HG02970 (cell line): ENCODE measurements at regions not wholly inside any gene's neighbourhood (a gene's known extent, or its start where the extent isn't known, plus 50 kb on each side); places are given as distances from the start of the nearest gene placed in this dataset.
"Not testable (repeated sequence)": the region's sequence is repeated elsewhere in the genome, so short reads cannot be mapped to it uniquely, and the experiment has no call there.

ENCODE experiments used
- ATAC-seq: cut with Tn5 transposase; IDR thresholded peaks from one replicate; pipeline ENCODE4 v1.9.1; 2021; ENCODE audit warnings: mild to moderate bottlenecking, moderate library complexity, moderate number of reproducible peaks; ENCODE audit not compliant: unreplicated experiment, low FRiP score

GRCh38 chr20:12700701-12701100 is 308.1 kb upstream of the SPTLC3 start:
- no peak for ATAC-seq

DNA sequence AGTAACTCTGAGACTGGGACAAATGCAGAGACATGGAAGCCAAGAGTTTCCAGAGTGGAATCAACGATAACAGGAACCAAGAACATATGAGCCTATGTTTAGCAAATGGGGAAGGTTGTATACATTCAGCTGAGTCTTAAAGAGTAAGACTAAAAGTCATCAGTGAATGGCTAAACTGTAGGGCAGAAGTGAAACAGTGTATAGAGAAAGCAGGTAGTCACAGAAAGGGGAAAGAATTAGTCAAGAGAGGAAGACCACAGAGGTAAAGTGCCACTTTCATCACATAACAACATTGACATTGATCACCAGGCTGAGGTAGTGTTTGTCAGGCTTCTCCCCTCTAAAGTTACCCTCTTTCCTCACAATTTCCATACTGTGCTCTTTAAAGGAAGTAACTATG is 306.5 kb upstream of the SPTLC3 start:
- ATAC-seq: no peak

DNA sequence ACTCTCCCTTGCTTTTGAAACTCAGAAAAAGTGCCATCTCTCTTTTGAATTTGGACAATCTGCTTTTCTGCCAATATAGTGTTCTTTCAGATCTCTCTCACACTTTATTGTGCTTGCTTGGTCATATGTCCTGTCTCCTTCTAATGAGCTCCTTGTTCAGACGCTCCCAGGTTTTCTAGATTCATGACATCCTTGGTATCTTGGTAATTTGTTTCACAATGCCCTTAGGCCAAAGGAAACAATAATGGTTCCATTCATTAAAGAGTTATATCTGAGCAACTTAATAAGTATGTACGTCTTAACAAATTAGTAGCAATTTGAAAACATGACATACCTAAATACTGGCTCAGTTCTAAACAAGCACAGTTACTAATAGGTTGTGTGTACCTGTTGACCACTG is 293.4 kb upstream of the SPTLC3 start:
- no peak for ATAC-seq

- no peak for ATAC-seq
Observed at GRCh38 chr20:12715991-12716680, 292.6 kb upstream of the SPTLC3 start.

DNA sequence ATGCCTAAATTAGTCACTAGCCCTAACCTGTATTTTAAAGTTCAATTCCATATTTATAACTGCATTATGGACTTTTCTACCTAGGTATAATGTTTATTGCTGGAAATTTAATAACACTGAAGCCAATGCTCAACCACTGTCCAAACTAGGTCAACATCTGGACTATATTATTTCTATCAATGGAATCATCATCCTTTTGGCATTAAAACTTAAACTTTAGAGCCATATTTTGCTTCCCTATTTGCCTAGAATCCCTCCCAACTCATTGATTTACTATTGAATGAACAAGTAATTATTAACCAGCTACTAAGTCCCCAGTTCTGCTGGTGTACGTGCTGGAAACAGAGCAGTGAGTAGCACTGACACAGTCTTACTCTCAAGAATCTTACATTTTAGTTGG is 291.7 kb upstream of the SPTLC3 start:
- no peak for ATAC-seq

GRCh38 chr20:12718619-12719018 is 290.2 kb upstream of the SPTLC3 start:
- no peak for ATAC-seq

GRCh38 chr20:12721636-12722035 is 287.1 kb upstream of the SPTLC3 start:
- ATAC-seq: no peak

DNA sequence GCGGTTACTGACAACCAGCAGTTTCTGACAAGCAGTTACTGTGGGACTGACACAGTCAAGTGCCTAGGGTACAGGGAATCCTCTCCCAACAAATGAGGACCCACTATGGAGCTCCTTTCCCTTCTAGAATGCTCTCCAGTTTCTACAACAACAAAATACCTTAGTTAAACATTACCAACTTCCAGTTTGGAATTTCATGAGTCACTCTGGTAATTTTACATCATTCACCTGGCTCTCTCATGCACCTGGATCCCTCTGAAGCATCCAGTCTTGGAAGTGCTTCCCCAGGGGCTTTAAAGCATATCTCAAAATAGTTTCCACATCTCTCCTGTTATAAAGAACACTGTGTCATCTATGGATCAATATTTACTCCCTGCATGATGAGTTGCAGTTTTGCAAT is 286.7 kb upstream of the SPTLC3 start:
- no peak for ATAC-seq

- no peak for ATAC-seq
Observed at GRCh38 chr20:12723811-12724210, 285.0 kb upstream of the SPTLC3 start.

GRCh38 chr20:12728782-12729181 is 280.0 kb upstream of the SPTLC3 start:
- no peak for ATAC-seq

GRCh38 chr20:12729326-12729725 is 279.4 kb upstream of the SPTLC3 start:
- no peak for ATAC-seq

GRCh38 chr20:12733811-12734210 is 275.0 kb upstream of the SPTLC3 start:
- ATAC-seq: no peak

- ATAC-seq: no peak
Observed at GRCh38 chr20:12737497-12737896, 271.3 kb upstream of the SPTLC3 start.

GRCh38 chr20:12737900-12738299 is 270.9 kb upstream of the SPTLC3 start:
- no peak for ATAC-seq

- no peak for ATAC-seq
Observed at GRCh38 chr20:12740647-12741046, 268.1 kb upstream of the SPTLC3 start.

DNA sequence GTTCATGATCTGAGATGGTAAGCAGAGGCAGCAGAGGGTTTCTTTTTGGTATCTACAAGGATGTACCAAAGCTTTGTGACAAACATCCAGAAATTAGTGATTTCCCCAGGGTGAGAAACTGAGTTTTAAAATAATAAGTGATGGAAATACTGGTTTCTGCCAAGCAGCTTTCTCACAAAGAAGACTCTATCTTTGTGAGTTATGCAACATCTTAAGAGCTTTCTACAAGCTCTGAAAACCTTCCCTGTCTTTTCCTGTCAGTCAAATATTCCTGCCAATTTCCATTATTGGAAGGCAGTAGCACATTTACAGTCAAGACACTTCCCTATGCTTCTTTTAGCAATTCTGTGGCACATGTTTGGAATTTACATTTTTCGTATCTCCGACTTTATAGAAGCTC is 264.7 kb upstream of the SPTLC3 start:
- no peak for ATAC-seq

GRCh38 chr20:12748359-12748994 is 260.3 kb upstream of the SPTLC3 start:
- no peak for ATAC-seq

DNA sequence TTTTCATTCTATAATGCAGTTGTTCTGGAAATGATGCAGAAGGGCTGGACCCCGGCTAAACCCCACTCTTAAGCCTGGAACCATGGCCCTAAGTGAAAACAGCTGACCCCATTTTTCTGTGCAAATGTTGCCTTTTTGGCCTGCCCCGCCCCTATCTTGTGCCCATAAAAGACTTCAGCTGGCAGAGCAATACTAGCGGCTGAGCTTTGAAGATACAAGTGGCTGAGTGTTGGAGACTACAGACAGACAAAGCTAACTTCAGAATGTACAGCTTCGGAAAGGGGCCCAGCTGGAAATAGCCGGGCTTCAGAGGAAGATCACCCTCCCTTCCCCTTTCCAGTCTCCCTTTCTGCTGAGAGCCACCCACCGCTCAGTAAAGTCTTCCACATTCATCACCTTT is 258.6 kb upstream of the SPTLC3 start:
- no peak for ATAC-seq

- ATAC-seq: not testable (repeated sequence)
Observed at GRCh38 chr20:12752900-12753693, 255.7 kb upstream of the SPTLC3 start.

- ATAC-seq: not testable (repeated sequence)
Observed at GRCh38 chr20:12753742-12754141, 255.0 kb upstream of the SPTLC3 start.

DNA sequence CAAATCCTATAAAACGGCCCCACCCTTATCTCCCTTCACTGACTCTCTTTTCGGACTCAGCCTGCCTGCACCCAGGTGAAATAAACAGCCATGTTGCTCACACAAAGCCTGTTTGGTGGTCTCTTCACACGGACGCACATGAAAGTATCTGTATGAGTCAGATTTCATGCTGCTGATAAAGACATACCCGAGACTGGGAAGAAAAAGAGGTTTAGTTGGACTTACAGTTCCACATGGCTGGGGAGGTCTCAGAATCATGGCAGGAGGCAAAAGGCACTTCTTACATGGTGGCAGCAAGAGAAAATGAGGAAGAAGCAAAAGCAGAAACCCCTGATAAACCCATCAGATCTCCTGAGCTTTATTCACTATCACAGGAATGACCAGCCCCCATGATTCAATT is 249.3 kb upstream of the SPTLC3 start:
- ATAC-seq: not testable (repeated sequence)

DNA sequence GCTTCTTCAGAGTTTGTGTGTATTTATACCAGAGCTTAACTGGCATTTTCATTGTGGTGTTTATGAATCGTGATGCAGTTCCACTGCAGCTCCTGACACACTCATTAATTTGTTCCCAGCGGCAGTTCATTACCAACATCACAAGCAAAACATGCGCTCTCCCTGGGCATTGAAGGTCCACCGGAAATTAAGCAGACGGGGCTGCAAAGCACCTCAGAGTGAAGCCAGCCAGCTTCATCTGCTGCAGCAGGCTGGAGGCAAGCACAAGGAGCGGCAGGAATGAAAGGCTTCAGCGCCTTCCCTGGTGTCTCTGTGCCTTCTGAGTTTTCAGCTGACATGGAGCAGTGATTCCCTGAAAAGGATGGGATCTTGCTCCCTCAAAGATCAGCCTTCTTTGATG is 246.0 kb upstream of the SPTLC3 start:
- ATAC-seq: no peak
